ENCODE measurements at regions not wholly inside any gene's neighbourhood (a gene's known extent, or its start where the extent isn't known, plus 50 kb on each side); places are given as distances from the start of the nearest gene placed in this dataset.

GRCh38 chr7:17408245-17408903 lies 109.9 kb downstream of the AHR start:
- TF ChIP-seq CTCF (IDR thresholded peaks at IDR 0.05) (no peak), POLR2A (IDR thresholded peaks at IDR 0.05) (no peak)
